Type B pancreatic cell (in vitro differentiated cells): ENCODE measurements at regions not wholly inside any gene's neighbourhood (a gene's known extent, or its start where the extent isn't known, plus 50 kb on each side); places are given as distances from the start of the nearest gene placed in this dataset.

Experiments used
- DNase-seq: peaks from one replicate; pipeline ENCODE4 v3.0.0; 2021; ENCODE audit warnings: mixed read lengths; ENCODE audit not compliant: unreplicated experiment; ENCODE audit errors: extremely low spot score
- H3K27ac Mint-ChIP-seq: 2 replicates; pipeline ENCODE4 v1.8.0; 2021; ENCODE audit warnings: mild to moderate bottlenecking, mixed read lengths
- H3K27me3 Mint-ChIP-seq: 2 replicates; pipeline ENCODE4 v1.8.0; 2021; ENCODE audit warnings: mixed read lengths
- H3K36me3 Mint-ChIP-seq: 2 replicates; pipeline ENCODE4 v1.8.0; 2021; ENCODE audit warnings: mixed read lengths
- H3K4me1 Mint-ChIP-seq: one replicate; pipeline ENCODE4 v1.8.0; 2021; ENCODE audit warnings: mixed read lengths; ENCODE audit not compliant: unreplicated experiment
- H3K4me3 Mint-ChIP-seq: 2 replicates; pipeline ENCODE4 v1.8.0; 2021; ENCODE audit warnings: mild to moderate bottlenecking, mixed read lengths
- H3K9me3 Mint-ChIP-seq: 2 replicates; pipeline ENCODE4 v1.8.0; 2021; ENCODE audit warnings: mixed read lengths
- CTCF ChIP-seq: fragments of 200-600 bp; sonication (generic); conservative IDR thresholded peaks from 2 replicates; pipeline ENCODE4 v1.5.0; 2021; ENCODE audit warnings: antibody characterized with exemption, mild to moderate bottlenecking

- H3K36me3 Mint-ChIP-seq = no peaks in the 10 kb centered on the region
- no peak overlapping the region for H3K4me3 Mint-ChIP-seq
- H3K27me3 Mint-ChIP-seq = no peaks in the 10 kb centered on the region
- no peak for DNase-seq
- H3K27ac Mint-ChIP-seq = no peak overlapping the region
- H3K9me3 Mint-ChIP-seq = no peaks in the 10 kb centered on the region
- no peaks in the 10 kb centered on the region for H3K4me1 Mint-ChIP-seq
- TF ChIP-seq CTCF = no peak
These were observed 85.0 kb downstream of the SPRY2 start for GRCh38 chr13:80255946-80256345.

- no peak for TF ChIP-seq CTCF
- no peak for DNase-seq
- Mint-ChIP-seq H3K9me3 (no peaks in the 10 kb centered on the region), H3K4me3 (no peak overlapping the region), H3K27ac (no peak overlapping the region), H3K27me3 (no peaks in the 10 kb centered on the region), H3K36me3 (no peaks in the 10 kb centered on the region), H3K4me1 (no peaks in the 10 kb centered on the region)
These were observed 89.5 kb downstream of the SPRY2 start for GRCh38 chr13:80251403-80251802.

GRCh38 chr13:80250213-80250810 is 90.6 kb downstream of the SPRY2 start:
- no peaks in the 10 kb centered on the region for H3K9me3 Mint-ChIP-seq
- DNase-seq = no peak
- no peak for TF ChIP-seq CTCF
- no peaks in the 10 kb centered on the region for H3K4me1 Mint-ChIP-seq
- H3K36me3 Mint-ChIP-seq = no peaks in the 10 kb centered on the region
- H3K27me3 Mint-ChIP-seq = no peaks in the 10 kb centered on the region
- no peak overlapping the region for H3K27ac Mint-ChIP-seq
- H3K4me3 Mint-ChIP-seq = no peak overlapping the region

GRCh38 chr13:80249516-80250212 is 91.3 kb downstream of the SPRY2 start:
- H3K27me3 Mint-ChIP-seq = no peaks in the 10 kb centered on the region
- no peaks in the 10 kb centered on the region for H3K36me3 Mint-ChIP-seq
- TF ChIP-seq CTCF = no peak
- no peak for DNase-seq
- no peak overlapping the region for H3K4me3 Mint-ChIP-seq
- no peaks in the 10 kb centered on the region for H3K4me1 Mint-ChIP-seq
- no peak overlapping the region for H3K27ac Mint-ChIP-seq
- H3K9me3 Mint-ChIP-seq = no peaks in the 10 kb centered on the region

GRCh38 chr13:80245162-80245733 is 95.7 kb downstream of the SPRY2 start:
- H3K4me3 Mint-ChIP-seq = no peak overlapping the region
- TF ChIP-seq CTCF = no peak
- no peak for DNase-seq
- no peaks in the 10 kb centered on the region for H3K4me1 Mint-ChIP-seq
- no peaks in the 10 kb centered on the region for H3K36me3 Mint-ChIP-seq
- no peaks in the 10 kb centered on the region for H3K9me3 Mint-ChIP-seq
- H3K27me3 Mint-ChIP-seq = no peaks in the 10 kb centered on the region
- no peak overlapping the region for H3K27ac Mint-ChIP-seq
